ENCODE measurements at regions not wholly inside any gene's neighbourhood (a gene's known extent, or its start where the extent isn't known, plus 50 kb on each side); places are given as distances from the start of the nearest gene placed in this dataset.

DNA sequence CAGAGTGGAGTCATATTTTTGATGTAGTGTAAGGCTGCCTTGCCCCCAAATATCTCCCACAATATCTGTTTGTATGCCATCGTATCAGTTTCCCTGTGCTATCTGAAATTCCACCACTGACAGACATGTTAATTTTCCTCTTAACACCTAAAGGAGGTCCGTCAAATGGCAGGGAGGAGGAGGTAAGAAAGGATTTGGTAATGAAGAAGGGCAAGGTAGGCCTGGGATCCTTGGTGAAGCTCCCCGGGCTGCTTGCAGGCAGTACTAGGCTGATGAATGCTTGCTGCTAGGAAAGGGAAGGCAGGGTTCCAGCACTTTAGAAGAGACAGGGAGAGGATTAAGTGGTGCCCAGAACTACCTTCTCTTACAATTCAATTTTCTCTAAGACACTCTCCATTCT, 402.4 kb upstream of the ZP4 start:
- TF ChIP-seq, protein P1, sequence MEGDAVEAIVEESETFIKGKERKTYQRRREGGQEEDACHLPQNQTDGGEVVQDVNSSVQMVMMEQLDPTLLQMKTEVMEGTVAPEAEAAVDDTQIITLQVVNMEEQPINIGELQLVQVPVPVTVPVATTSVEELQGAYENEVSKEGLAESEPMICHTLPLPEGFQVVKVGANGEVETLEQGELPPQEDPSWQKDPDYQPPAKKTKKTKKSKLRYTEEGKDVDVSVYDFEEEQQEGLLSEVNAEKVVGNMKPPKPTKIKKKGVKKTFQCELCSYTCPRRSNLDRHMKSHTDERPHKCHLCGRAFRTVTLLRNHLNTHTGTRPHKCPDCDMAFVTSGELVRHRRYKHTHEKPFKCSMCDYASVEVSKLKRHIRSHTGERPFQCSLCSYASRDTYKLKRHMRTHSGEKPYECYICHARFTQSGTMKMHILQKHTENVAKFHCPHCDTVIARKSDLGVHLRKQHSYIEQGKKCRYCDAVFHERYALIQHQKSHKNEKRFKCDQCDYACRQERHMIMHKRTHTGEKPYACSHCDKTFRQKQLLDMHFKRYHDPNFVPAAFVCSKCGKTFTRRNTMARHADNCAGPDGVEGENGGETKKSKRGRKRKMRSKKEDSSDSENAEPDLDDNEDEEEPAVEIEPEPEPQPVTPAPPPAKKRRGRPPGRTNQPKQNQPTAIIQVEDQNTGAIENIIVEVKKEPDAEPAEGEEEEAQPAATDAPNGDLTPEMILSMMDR (IDR thresholded peaks at IDR 0.05; ENCODE audit: borderline replicate concordance, extremely low read depth, low read length, poor library complexity, severe bottlenecking), result no peak
- no peak for TF ChIP-seq EZH2 (IDR thresholded peaks at IDR 0.05; ENCODE audit: borderline replicate concordance, low read depth, low read length, severe bottlenecking)

Measured in DND-41 (cell line).